ENCODE measurements at regions not wholly inside any gene's neighbourhood (a gene's known extent, or its start where the extent isn't known, plus 50 kb on each side); places are given as distances from the start of the nearest gene placed in this dataset.
A peak's percentile ranks its signal among the peaks of the same experiment; 100 is the strongest.

- DNase-seq: no peak
Observed at GRCh38 chr6:163963205-163964120, 548.9 kb downstream of the QKI start.

GRCh38 chr6:163962627-163963117, 548.2 kb downstream of the QKI start:
- DNase-seq: no peak

DNA sequence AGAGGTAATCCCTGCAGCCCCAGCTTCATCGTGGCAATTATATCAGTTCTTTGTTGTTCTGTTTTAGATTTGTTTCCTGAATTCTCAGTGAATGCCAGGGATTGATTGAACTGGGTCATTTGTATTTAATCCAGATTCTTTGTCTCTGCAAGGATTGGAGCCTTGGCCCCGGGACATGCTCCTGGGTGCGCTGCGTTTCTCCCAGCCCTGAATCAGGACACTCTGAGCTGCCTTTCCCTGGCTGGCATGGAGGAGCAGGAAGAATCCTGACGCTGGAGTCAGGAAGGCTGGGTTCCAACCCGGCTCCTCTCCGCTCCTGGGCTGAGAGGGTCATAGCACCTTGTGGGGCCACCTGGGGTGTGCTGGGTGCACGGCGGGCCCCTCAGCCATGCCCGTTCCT, 545.6 kb downstream of the QKI start:
- no peak for DNase-seq

GRCh38 chr6:163958646-163959045, 544.1 kb downstream of the QKI start:
- DNase-seq: no peak

DNA sequence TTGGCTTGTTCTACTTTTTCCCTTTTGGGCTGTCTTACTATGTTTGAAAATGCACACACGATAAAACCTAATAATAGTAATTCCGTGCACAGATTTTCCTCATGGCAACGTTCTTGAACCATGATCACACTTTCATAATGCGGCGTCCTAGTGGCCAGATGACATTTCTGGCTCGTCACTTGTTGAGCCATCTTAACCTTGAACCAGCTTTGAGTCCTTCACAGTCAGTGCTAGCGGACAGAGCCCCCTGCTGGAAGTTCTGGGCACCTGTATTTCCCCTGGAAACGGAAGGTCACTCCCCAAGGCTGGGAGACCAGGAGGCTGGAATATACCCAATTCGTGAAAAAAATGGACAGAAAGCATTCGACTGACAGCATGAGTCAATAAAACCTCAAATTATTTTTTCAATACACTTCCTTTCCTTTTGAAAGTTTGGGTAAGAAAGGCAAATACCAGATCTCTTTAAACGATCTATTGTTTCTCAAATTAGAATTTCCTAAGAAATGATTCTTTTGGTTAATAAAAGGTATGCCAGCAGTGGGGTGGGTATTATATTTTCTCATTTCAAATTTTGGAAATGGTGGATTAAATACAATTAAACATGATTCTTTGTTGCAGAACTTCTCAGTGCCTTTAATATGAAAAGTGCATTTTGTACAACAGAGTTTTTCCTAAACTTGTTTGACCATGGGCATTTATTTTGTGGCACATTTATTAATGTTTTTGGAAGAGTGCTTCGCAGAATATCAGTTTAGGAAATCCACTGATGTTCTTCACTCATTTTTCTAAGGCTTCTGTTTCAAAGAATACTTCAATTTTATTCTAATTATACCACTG, 542.3 kb downstream of the QKI start:
- DNase-seq: peak; percentile 60 to 67

DNA sequence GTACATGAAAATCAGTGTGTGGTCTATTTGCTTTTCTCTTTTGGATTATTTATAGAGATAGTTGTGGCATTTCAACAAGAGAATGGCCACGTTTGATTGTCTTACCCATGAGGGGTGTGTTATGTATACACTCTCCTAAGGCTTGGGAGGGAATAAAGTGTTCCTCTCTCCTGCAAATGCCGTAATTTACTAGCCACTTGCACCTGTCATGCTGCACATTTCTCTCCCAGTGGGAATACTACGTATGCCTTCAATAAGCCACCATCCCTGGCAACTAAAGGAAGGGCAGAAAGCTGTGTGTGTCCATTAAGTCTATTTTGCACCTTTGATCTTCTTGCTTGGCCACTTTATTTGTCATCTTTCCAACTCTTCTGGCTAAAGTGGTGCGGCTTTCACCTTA, 541.2 kb downstream of the QKI start:
- no peak for DNase-seq

DNA sequence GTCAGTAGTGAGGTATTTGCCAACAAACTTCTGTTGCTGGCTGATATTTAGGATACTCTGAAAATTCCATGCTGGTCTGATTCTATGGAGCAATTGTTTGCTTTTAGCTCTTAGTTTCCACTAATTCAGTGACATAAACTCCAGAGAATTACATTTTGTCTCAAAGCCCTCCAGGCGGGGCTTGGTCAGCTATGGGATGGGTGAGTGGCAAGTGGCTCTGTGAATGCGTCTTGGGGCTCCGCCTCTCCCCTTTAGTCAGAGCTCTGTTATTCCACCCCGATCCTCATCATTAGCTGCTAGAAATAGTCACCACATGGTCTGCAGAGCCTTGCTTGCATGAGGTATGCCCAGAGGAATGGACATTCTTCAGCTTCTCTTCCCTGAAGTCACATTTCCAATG, 540.6 kb downstream of the QKI start:
- no peak for DNase-seq

DNA sequence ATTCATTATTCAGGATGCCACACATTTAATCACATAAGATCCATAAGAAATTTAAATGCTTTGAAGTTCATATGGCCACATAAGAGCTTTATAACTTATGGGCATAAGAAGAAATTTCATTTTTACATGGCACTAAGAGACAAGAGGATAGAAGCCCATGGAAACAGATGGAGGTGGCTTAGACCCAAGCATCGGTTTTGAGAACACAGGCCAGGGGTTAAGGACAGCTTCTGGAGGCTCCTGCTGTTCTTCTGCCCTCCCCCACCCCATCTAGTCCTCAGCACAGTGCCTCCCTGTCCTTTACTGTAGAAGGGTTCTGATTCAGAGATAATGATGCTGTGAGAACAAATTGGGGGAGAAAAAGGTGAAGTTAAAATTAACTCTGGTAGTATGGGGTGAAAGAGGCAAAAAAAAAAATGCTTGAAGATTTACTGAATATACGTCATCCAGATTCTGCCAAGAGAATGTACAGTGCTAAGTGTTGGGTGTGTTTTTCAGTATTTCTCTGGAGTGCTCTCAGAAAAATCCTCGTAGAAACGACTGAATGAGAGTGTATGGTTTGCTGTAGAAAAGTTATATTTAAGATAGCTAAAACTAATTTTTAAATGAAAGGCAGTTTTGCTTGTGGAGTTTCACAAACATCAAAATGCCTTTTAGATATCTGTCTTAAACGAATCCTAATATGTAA, 539.7 kb downstream of the QKI start:
- no peak for DNase-seq

- no peak for DNase-seq
Observed at GRCh38 chr6:163952005-163952404, 537.5 kb downstream of the QKI start.

DNA sequence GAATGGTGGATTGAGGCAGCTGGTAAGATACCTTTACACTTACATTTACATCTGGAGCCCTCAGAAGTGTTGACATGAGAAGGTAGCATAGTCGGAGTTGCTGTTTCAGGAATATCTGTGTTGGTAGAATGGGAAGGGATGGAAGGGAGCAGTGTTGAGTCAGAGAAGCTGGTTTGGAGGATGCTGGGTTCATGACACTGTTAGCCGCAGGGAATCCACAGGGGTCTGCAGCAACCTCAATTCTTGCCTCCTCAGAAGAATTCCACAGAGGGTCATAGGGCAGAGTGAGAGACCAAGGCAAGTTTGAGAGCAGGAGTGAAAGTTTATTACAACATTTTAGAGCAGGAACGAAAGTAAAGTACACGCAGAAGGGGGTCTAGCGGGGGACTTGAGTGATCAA, 536.8 kb downstream of the QKI start:
- DNase-seq: no peak

DNA sequence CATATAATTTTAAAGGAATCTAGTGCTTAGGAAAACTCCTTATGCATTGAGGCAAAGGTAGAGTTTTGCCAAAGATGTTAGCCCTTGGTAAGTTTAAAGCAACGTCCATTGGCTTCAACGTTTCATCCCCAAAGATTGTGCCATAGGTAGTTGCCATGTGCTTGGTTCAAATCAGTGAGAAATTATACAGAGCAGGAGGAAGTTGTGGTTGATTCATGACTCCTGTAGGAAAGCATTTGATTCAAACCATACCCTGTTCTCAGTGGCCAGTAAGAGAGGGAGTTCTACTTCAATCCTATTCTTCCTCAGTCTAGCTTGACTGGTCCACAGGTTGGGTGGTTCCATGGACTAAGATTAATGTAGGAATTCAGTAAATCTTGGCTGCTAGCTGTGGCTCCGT, 535.6 kb downstream of the QKI start:
- no peak for DNase-seq

- DNase-seq: no peak
Observed at GRCh38 chr6:163949431-163949830, 534.9 kb downstream of the QKI start.

GRCh38 chr6:163948250-163948649, 533.7 kb downstream of the QKI start:
- no peak for DNase-seq

GRCh38 chr6:163947276-163947675, 532.8 kb downstream of the QKI start:
- no peak for DNase-seq

GRCh38 chr6:163946437-163946836, 531.9 kb downstream of the QKI start:
- no peak for DNase-seq

DNA sequence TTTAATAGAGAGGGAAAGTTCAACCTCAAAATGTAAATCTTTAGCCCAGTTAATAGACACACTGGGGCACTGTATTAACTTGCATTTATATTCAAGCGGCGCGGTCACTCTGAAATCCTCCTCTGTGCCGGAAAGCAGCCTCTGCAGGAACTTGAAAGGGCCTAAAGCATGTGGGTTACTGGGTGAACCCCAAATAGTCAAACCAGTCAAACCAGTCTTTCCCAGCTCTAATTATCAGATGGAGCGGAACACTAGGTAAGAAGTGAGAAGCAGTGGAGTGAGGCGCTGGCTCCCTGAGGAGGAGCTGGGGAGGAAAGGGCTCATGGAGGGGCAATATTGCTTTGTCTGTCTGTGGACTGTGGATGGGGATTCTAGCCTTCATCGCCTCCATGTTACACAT, 531.3 kb downstream of the QKI start:
- no peak for DNase-seq

DNA sequence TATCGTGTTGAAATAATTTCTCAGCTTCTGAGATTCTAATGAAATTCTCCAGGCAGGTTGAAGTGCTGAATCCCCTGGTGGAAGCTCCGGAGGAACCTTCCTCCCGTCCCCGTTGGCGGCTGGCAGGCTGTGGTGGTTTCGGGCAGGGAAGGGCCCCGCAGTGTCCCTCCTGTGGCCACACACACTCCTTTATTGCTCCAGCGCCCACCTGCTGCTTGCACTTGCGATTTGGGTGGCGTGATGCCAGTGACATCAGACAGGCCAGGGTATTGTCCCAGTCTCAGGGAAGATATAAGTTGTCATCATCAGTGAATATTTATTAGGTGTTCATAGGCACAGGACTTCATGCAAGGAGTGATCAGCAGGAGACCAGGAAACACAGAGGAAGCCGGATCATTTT, 530.4 kb downstream of the QKI start:
- no peak for DNase-seq

GRCh38 chr6:163943607-163944385, 529.3 kb downstream of the QKI start:
- no peak for DNase-seq

DNA sequence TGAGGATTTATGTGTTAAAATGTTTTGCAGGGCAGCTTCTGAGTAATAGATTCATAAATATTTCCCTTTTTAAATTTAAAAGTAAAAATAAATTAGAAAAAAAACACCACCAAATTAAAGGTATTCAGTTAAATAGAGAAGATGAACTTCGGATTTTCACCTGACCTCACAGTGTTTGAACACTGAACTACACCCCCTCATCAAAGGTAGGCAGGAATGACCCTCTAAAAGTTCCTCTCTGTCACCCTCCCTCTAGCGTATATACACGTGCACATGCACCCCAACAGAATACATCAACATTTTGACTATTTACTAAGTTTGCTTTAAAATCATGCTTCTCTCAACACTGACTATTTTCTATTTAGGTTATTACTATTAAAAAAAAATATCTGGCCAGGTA, 528.3 kb downstream of the QKI start:
- DNase-seq: no peak

DNA sequence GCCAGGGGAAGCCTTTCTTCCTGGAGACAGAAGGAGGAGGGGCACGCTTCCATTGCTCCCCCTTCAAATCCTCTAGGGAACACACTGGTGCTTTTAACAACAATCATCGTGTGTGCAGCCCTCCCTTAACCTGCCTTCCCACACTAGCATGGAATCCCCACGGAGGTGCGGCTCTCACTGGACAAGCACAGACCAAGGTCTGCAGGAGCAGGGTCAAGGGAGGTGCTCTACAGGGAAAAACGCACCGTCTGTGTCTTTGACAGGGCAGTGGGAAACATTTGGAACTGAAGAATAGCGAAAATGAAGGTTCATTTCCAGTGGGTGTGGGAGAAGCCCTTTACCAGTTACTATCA, 527.1 kb downstream of the QKI start:
- DNase-seq: no peak

DNA sequence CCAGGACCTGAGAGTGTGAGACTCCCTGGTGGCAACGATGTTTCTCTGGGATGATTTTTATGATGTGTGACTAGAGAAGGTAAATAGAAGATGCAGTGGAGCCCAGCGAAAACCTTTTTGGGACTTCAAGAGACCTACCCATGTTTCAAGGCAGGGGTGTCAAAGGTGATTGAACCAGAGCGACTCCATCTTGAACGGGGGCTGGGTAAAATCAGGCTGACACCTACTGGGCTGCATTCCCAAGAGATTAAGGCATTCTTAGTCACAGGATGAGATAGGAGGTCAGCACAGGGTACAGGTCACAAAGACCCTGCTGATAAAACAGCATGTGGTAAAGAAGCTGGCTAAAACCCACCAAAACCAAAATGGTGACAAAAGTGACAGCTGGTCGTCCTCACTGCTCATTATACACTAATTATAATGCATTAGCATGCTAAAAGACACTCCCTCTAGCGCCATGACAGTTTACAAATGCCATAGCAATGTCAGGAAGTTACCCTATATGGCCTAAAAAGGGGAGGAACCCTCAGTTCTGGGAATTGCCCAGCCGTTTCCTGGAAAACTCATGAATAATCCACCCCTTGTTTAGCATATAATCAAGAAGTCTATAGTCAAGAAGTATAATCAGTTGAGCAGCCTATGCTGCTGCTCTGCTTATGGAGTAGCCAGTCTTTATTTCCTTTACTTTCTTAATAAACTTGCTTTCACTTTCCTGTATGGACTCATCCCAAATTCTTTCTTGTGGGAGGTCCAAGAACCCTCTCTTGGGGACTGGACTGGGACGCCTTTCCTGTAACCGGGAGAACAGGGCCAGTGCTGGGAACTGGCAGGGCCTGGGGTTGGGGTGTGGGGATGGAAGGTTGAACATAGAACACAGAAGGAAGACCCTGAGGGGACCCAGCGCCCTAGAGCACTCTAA, 526.4 kb downstream of the QKI start:
- DNase-seq: no peak

All from CD4-positive, alpha-beta T cell treated with Interleukin-1 beta for 1 hour (primary cell).